ENCODE measurements at regions not wholly inside any gene's neighbourhood (a gene's known extent, or its start where the extent isn't known, plus 50 kb on each side); places are given as distances from the start of the nearest gene placed in this dataset.

DNA sequence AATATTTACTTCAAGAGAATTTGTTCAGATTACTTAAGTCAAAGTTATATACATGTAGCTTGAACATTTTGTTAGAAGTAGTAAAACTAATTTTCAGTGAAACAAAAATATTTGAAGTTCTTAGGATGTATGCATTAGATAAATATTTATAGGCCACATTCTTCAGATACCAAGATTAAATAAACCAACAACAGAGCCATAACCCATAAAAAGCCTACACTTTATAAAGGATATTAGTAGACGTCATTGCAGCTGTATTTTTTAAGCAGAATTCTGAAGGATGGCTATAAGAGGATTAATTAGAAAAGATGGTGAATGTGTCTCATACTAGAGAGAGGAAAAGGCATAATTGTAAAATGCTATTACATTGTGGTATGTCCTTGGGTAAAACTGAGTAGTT, 449.7 kb upstream of the ALCAM start:
- TF ChIP-seq, protein P1, sequence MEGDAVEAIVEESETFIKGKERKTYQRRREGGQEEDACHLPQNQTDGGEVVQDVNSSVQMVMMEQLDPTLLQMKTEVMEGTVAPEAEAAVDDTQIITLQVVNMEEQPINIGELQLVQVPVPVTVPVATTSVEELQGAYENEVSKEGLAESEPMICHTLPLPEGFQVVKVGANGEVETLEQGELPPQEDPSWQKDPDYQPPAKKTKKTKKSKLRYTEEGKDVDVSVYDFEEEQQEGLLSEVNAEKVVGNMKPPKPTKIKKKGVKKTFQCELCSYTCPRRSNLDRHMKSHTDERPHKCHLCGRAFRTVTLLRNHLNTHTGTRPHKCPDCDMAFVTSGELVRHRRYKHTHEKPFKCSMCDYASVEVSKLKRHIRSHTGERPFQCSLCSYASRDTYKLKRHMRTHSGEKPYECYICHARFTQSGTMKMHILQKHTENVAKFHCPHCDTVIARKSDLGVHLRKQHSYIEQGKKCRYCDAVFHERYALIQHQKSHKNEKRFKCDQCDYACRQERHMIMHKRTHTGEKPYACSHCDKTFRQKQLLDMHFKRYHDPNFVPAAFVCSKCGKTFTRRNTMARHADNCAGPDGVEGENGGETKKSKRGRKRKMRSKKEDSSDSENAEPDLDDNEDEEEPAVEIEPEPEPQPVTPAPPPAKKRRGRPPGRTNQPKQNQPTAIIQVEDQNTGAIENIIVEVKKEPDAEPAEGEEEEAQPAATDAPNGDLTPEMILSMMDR (optimal IDR thresholded peaks at IDR 0.05 in 1 of 3, IDR thresholded peaks at IDR 0.05 in 1 of 3, conservative IDR thresholded peaks at IDR 0.05 in 1 of 3; ENCODE audit: extremely low read depth in 1 of 3, insufficient read depth in 2 of 3, low read length in 3 of 3) = no peak
- TF ChIP-seq EZH2 (IDR thresholded peaks at IDR 0.05; ENCODE audit: low read length) = no peak
